H1 (cell line): ENCODE measurements at regions not wholly inside any gene's neighbourhood (a gene's known extent, or its start where the extent isn't known, plus 50 kb on each side); places are given as distances from the start of the nearest gene placed in this dataset.
A peak's percentile ranks its signal among the peaks of the same experiment; 100 is the strongest.

Experiments
- CTCF ChIA-PET: fragments of 300-600 bp; sonication (Branson Sonifier 250); formaldehyde crosslinking; loops from one replicate; lab custom pipeline; 2021; ENCODE audit not compliant: partially characterized antibody; lab: Charles Lee
- POLR2A ChIA-PET: fragments of 300-600 bp; sonication (Branson Sonifier 250); formaldehyde crosslinking; loops from one replicate; lab custom pipeline; 2021; ENCODE audit warnings: inconsistent platforms; ENCODE audit not compliant: partially characterized antibody; lab: Charles Lee
- DNase-seq, 2 experiments: peaks; one replicate each; pipeline versions ENCODE4 v3.0.0 to v3.0.0-alpha.2; 2010 to 2022; ENCODE audit warnings: low spot score in 2 of 2, low read depth in 1 of 2, mixed read lengths in 1 of 2
- FAIRE-seq: peaks from 2 replicates; lab custom pipeline; 2011; peaks lifted over from hg19 to GRCh38; lab: Jason Lieb, UNC
- H2AFZ ChIP-seq: 2 replicates; pipeline ENCODE4 v1.8.1; 2012; ENCODE audit warnings: low read length, inconsistent platforms
- H2AK5ac ChIP-seq: 2 replicates; pipeline ENCODE4 v1.6.1; 2013; ENCODE audit warnings: low read depth, low read length
- H2BK120ac ChIP-seq: replicated peaks from 2 replicates; pipeline ENCODE3; 2013; ENCODE audit warnings: low read depth, low read length, inconsistent platforms
- H2BK12ac ChIP-seq: 2 replicates; pipeline ENCODE4 v1.6.1; 2013; ENCODE audit warnings: low read depth, low read length
- H2BK15ac ChIP-seq: 2 replicates; pipeline ENCODE4 v1.6.1; 2013; ENCODE audit warnings: low read length
- H2BK20ac ChIP-seq: 2 replicates; pipeline ENCODE4 v1.6.1; 2013; ENCODE audit warnings: low read length
- H2BK5ac ChIP-seq: 2 replicates; pipeline ENCODE4 v1.6.1; 2013; ENCODE audit warnings: low read depth, low read length
- H3K14ac ChIP-seq: 2 replicates; pipeline ENCODE4 v1.6.1; 2013; ENCODE audit warnings: inconsistent platforms; ENCODE audit not compliant: insufficient read length
- H3K18ac ChIP-seq: 2 replicates; pipeline ENCODE4 v1.6.1; 2013; ENCODE audit warnings: low read length; ENCODE audit errors: extremely low read depth
- H3K23ac ChIP-seq: 2 replicates; pipeline ENCODE4 v1.6.1; 2013; ENCODE audit warnings: inconsistent platforms; ENCODE audit not compliant: insufficient read length
- H3K23me2 ChIP-seq: 2 replicates; pipeline ENCODE4 v1.6.1; 2013; ENCODE audit warnings: low read depth, low read length
- H3K27ac ChIP-seq: 2 replicates; pipeline ENCODE4 v1.6.1; 2011; ENCODE audit warnings: low read depth, low read length, inconsistent platforms
- H3K27me3 ChIP-seq, 4 experiments: replicated peaks in 1 of 4; 1 replicate in 1 of 4; 2 replicates in 3 of 4; pipeline versions ENCODE4 v1.6.1 to v1.8.1; 2011 to 2013; ENCODE audit warnings: low read length in 3 of 4, mild to moderate bottlenecking in 3 of 4, inconsistent platforms in 2 of 4, mixed read lengths in 2 of 4, moderate library complexity in 1 of 4; ENCODE audit not compliant: control insufficient read depth in 3 of 4, insufficient read depth in 3 of 4; ENCODE audit errors: extremely low read depth in 1 of 4
- H3K36me3 ChIP-seq, 4 experiments: 2 replicates each; pipeline versions ENCODE4 v1.6.1 to v1.8.1; 2011 to 2013; ENCODE audit warnings: mild to moderate bottlenecking in 4 of 4, low read length in 3 of 4, moderate library complexity in 2 of 4, control low read depth in 1 of 4, inconsistent platforms in 1 of 4; ENCODE audit not compliant: insufficient read depth in 4 of 4, control insufficient read depth in 2 of 4
- H3K4ac ChIP-seq: replicated peaks from 2 replicates; pipeline ENCODE3; 2013; ENCODE audit warnings: low read length, low read depth, mixed read lengths, inconsistent platforms; ENCODE audit not compliant: insufficient read length
- H3K4me1 ChIP-seq, 4 experiments: replicated peaks in 1 of 4; 1 replicate in 1 of 4; 2 replicates in 3 of 4; pipeline versions ENCODE4 v1.6.1 to v1.8.1; 2011 to 2013; ENCODE audit warnings: low read length in 3 of 4, inconsistent platforms in 2 of 4, mixed read lengths in 1 of 4; ENCODE audit not compliant: insufficient read depth in 4 of 4, control insufficient read depth in 3 of 4
- H3K4me2 ChIP-seq, 2 experiments: 2 replicates each; pipeline versions ENCODE4 v1.6.1 to v1.8.1; 2011 to 2013; ENCODE audit warnings: low read depth in 2 of 2, low read length in 2 of 2, control low read depth in 1 of 2, inconsistent platforms in 1 of 2, mild to moderate bottlenecking in 1 of 2; ENCODE audit not compliant: insufficient read depth in 1 of 2
- H3K4me3 ChIP-seq, 4 experiments: fragments of 200-600, 300-600 bp in 1 of 4; sonication (generic), shearing (Covaris generic), sonication (Bioruptor Twin) in 1 of 4; 2 replicates each; pipeline versions ENCODE4 v1.5.1 to v1.8.1; 2011 to 2016; ENCODE audit warnings: low read length in 4 of 4, low read depth in 3 of 4, control low read depth in 2 of 4, inconsistent platforms in 2 of 4, mild to moderate bottlenecking in 2 of 4, mixed read lengths in 1 of 4, moderate library complexity in 1 of 4; ENCODE audit not compliant: insufficient read depth in 2 of 4; ENCODE audit errors: extremely low read depth in 1 of 4
- H3K56ac ChIP-seq: replicated peaks from 2 replicates; pipeline ENCODE3; 2013; ENCODE audit warnings: low read depth, mild to moderate bottlenecking, mixed read lengths, low read length, inconsistent platforms; ENCODE audit not compliant: insufficient read length
- H3K79me1 ChIP-seq: 2 replicates; pipeline ENCODE4 v1.6.1; 2013; ENCODE audit warnings: low read depth, low read length, control low read depth
- H3K79me2 ChIP-seq, 2 experiments: 2 replicates each; pipeline versions ENCODE4 v1.6.1 to v1.8.1; 2012 to 2013; ENCODE audit warnings: low read length in 2 of 2, mild to moderate bottlenecking in 2 of 2, inconsistent platforms in 1 of 2; ENCODE audit not compliant: insufficient read depth in 2 of 2, control insufficient read depth in 1 of 2
- H3K9ac ChIP-seq, 4 experiments: replicated peaks in 1 of 4; 1 replicate in 1 of 4; 2 replicates in 3 of 4; pipeline versions ENCODE4 v1.6.1 to v1.8.1; 2011 to 2013; ENCODE audit warnings: low read depth in 3 of 4, low read length in 3 of 4, control low read depth in 2 of 4, mild to moderate bottlenecking in 2 of 4, moderate library complexity in 2 of 4, inconsistent platforms in 1 of 4; ENCODE audit errors: extremely low read depth in 1 of 4
- H3K9me3 ChIP-seq, 2 experiments: 2 replicates each; pipeline versions ENCODE4 v1.6.1 to v1.8.1; 2012 to 2013; ENCODE audit warnings: mild to moderate bottlenecking in 2 of 2, moderate library complexity in 2 of 2, control low read depth in 1 of 2, inconsistent platforms in 1 of 2, low read depth in 1 of 2, low read length in 1 of 2, mixed read lengths in 1 of 2; ENCODE audit not compliant: insufficient read depth in 2 of 2
- H4K20me1 ChIP-seq, 2 experiments: replicated peaks in 1 of 2; 2 replicates each; pipeline versions ENCODE3 to v1.8.1; 2011 to 2013; ENCODE audit warnings: inconsistent platforms in 2 of 2, low read length in 2 of 2, mild to moderate bottlenecking in 1 of 2; ENCODE audit not compliant: insufficient read depth in 2 of 2, control insufficient read depth in 1 of 2
- H4K5ac ChIP-seq: 2 replicates; pipeline ENCODE4 v1.6.1; 2013; ENCODE audit warnings: low read length, low read depth, mixed read lengths, inconsistent platforms; ENCODE audit not compliant: insufficient read length
- H4K8ac ChIP-seq: 2 replicates; pipeline ENCODE4 v1.8.0; 2013; ENCODE audit warnings: mild to moderate bottlenecking, moderate library complexity, low read length, inconsistent platforms; ENCODE audit not compliant: insufficient read depth; ENCODE audit errors: extremely low read depth
- H4K91ac ChIP-seq: replicated peaks from 2 replicates; pipeline ENCODE3; 2013; ENCODE audit warnings: low read length, mixed read lengths, inconsistent platforms; ENCODE audit not compliant: insufficient read length
- EZH2 ChIP-seq: fragments of 200-600 bp; sonication (generic); IDR thresholded peaks from 2 replicates; pipeline ENCODE4 v1.7.1; 2012; ENCODE audit warnings: low read depth, mild to moderate bottlenecking, moderate library complexity, low read length, inconsistent platforms; ENCODE audit not compliant: severe bottlenecking
- GTF2F1 ChIP-seq: IDR thresholded peaks from 2 replicates; pipeline ENCODE4 v1.6.1; 2012; ENCODE audit warnings: low read depth, low read length, improper control_type of control experiment, borderline replicate concordance
- KDM5A ChIP-seq: fragments of 200-600 bp; IDR thresholded peaks from 2 replicates; pipeline ENCODE4 v1.7.1; 2012; ENCODE audit warnings: mild to moderate bottlenecking, low read length, inconsistent platforms, mixed read lengths
- PHF8 ChIP-seq: fragments of 200-600 bp; sonication (generic); conservative IDR thresholded peaks from 2 replicates; pipeline ENCODE4 v1.7.1; 2012; ENCODE audit warnings: low read depth, mild to moderate bottlenecking, inconsistent platforms, low read length, moderate library complexity
- POLR2A ChIP-seq, 2 experiments: IDR thresholded peaks; 1 replicate in 1 of 2; 2 replicates in 1 of 2; pipeline ENCODE4 v1.6.1; 2011; ENCODE audit warnings: low read depth in 2 of 2, low read length in 2 of 2, mild to moderate bottlenecking in 2 of 2; ENCODE audit errors: control extremely low read depth in 1 of 2
- RBBP5 ChIP-seq: IDR thresholded peaks from 2 replicates; pipeline ENCODE4 v1.7.1; 2012; ENCODE audit warnings: low read depth, mild to moderate bottlenecking, inconsistent platforms, low read length, moderate library complexity, borderline replicate concordance
- SAP30 ChIP-seq: fragments of 300-600 bp; sonication (generic); IDR thresholded peaks from 2 replicates; pipeline ENCODE4 v1.7.1; 2012; ENCODE audit warnings: low read length, moderate library complexity, mild to moderate bottlenecking, inconsistent platforms; ENCODE audit not compliant: insufficient read depth, insufficient replicate concordance
- SIRT6 ChIP-seq: IDR thresholded peaks from one replicate; pipeline ENCODE4 v1.7.1; 2012; ENCODE audit warnings: low read length, inconsistent platforms
- SIX5 ChIP-seq: IDR thresholded peaks from 2 replicates; pipeline ENCODE4 v1.6.1; 2011; ENCODE audit warnings: mild to moderate bottlenecking, low read depth, low read length
- TBP ChIP-seq: IDR thresholded peaks from 2 replicates; pipeline ENCODE4 v1.6.1; 2011; ENCODE audit warnings: low read depth, low read length, improper control_type of control experiment
- WGBS, 2 experiments: shearing (Covaris generic) in 1 of 2; methylation state at CpG; one replicate each; pipeline versions ENCODE4 v1.1.6 to v1.1.7; 2013 to 2015; ENCODE audit warnings: low lambda C conversion rate in 2 of 2, mixed read lengths in 2 of 2, inconsistent platforms in 1 of 2, low coverage in 1 of 2, missing lambda C conversion rate in 1 of 2; ENCODE audit not compliant: insufficient replicate concordance in 2 of 2, insufficient coverage in 1 of 2, insufficient read length in 1 of 2; ENCODE audit errors: extremely low coverage in 1 of 2, missing lambda C conversion rate in 1 of 2; 5-methylcytosine and 5-hydroxymethylcytosine counted together

DNA sequence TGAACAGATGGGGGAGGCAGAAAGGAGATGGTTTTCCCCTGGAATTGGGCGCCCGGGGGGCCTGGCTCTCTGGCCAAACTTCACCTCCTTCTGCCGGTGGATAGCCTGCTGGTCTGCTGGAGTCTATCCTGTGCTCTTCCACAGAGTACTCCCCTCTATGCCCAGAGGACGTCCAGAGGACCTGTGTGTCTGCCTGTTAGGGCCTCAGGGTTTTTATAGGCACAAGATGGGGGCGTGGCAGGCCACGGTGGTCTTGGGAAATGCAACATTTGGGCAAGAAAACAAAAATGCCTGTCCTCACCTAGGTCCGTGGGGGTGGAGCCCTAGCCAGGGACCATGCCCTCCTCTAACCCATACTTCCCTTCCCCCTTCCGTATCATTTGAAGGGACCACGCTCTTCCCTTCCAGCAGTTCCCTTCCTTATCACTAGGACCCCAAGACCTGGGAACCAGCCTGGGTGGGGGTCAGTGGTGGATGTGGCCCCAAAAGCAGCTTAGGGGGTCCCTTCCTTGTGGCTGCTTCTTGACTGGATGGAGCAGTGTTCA is 53.6 kb upstream of the ZNF337 start:
- peak overlapping the region in 2 of 4 experiments; percentile 2 to 51; a peak in 2 of 8 replicates for H3K4me3 ChIP-seq
- no peak for TF ChIP-seq EZH2
- TF ChIP-seq TBP, result no peak
- no peak for TF ChIP-seq SAP30
- TF ChIP-seq SIRT6, result no peak
- TF ChIP-seq SIX5, result no peak
- no peak for TF ChIP-seq KDM5A
- no peak for TF ChIP-seq RBBP5
- no peak for TF ChIP-seq POLR2A (IDR thresholded peaks at IDR 0.05; ENCODE audit: control extremely low read depth in 1 of 2, low read depth in 2 of 2, low read length in 2 of 2)
- no peak for TF ChIP-seq PHF8
- no peak for TF ChIP-seq GTF2F1

More for the DNA sequence above, 53.6 kb upstream of the ZNF337 start:
- Histone ChIP-seq H3K56ac (no peak overlapping the region), H3K9ac (no peak overlapping the region), H4K91ac (no peak overlapping the region), H3K79me1 (no peaks in the 10 kb centered on the region), H3K27ac (no peak overlapping the region), H2BK15ac (no peak overlapping the region), H2BK20ac (no peak overlapping the region), H3K4ac (no peak overlapping the region), H3K23me2 (no peaks in the 10 kb centered on the region), H2BK12ac (0 out of 2 replicates have a peak overlapping the region, but pooled peaks have one; percentile 60), H3K18ac (no peak overlapping the region), H4K8ac (peak overlapping the region; percentile 87; the same call in 1 of the 2 replicates), H4K20me1 (no peaks in the 10 kb centered on the region), H3K4me2 (peak overlapping the region; percentile 53 to 78; a peak in 2 of 4 replicates), H3K9me3 (peaks cover 11 to 19% of the 10 kb centered on the region in 2 experiments; a peak in 3 of 4 replicates), H3K79me2 (no peaks in the 10 kb centered on the region), H3K36me3 (no peaks in the 10 kb centered on the region), H3K23ac (no peak overlapping the region), H2BK120ac (no peak overlapping the region), H3K4me1 (no peaks in the 10 kb centered on the region; a peak in 1 of 7 replicates), H2AFZ (no peak overlapping the region), H2BK5ac (no peak overlapping the region), H4K5ac (no peak overlapping the region), H3K27me3 (no peaks in the 10 kb centered on the region), H3K14ac (no peak overlapping the region), H2AK5ac (no peak overlapping the region)
- CTCF ChIA-PET, result no interaction called here
- no peak for DNase-seq
- 78% methylated on average over 9 of the region's 9 CpGs; no CpG with 5 or more reads in 1 of the 2 experiments for WGBS, 2 experiments
- POLR2A ChIA-PET, result no interaction called here
- FAIRE-seq, result no peak
